ENCODE measurements at regions not wholly inside any gene's neighbourhood (a gene's known extent, or its start where the extent isn't known, plus 50 kb on each side); places are given as distances from the start of the nearest gene placed in this dataset.

DNA sequence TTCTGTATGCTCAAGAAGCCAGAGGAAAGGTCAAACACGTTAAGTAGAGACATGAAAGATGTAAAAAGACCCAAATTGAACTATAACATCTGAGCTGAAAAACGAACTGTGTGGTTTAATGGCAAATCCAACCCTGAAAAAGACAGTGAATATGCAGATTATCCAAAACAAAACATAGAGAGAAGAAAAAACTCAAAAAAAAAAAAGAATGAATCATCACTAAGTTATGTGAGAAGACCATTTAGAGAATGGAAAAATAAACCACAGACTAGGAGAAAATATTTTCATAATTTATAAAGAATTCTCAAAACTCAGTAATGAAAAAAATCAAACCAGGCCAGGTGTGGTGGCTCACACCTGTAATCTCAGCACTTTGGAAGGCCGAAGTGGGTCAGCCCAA, 253.3 kb downstream of the PLPP3 start:
- H2BK120ac ChIP-seq (ENCODE audit: low read depth, low read length, poor library complexity, severe bottlenecking): no peak overlapping the region
- no peak overlapping the region for H3K4me2 ChIP-seq (ENCODE audit: insufficient read depth, insufficient read length, low read length)
- H3K4me1 Mint-ChIP-seq: peaks cover 9% of the 10 kb centered on the region in 2 experiments
- no peak overlapping the region for H3K27ac ChIP-seq (ENCODE audit: insufficient read length, low read depth, low read length)
- no peaks in the 10 kb centered on the region for H3K9me3 Mint-ChIP-seq
- no peak overlapping the region for H2BK15ac ChIP-seq (ENCODE audit: low read depth, low read length)
- H3K9me3 ChIP-seq (ENCODE audit: control insufficient read depth, low read depth, low read length): no peaks in the 10 kb centered on the region
- H3K79me1 ChIP-seq (ENCODE audit: insufficient read depth, low read depth, low read length, poor library complexity, severe bottlenecking): no peaks in the 10 kb centered on the region
- no peaks in the 10 kb centered on the region for H3K27me3 ChIP-seq (ENCODE audit: insufficient read depth, low read length)
- H3K79me2 ChIP-seq (ENCODE audit: insufficient read depth, low read length): no peaks in the 10 kb centered on the region
- TF ChIP-seq, protein P1, sequence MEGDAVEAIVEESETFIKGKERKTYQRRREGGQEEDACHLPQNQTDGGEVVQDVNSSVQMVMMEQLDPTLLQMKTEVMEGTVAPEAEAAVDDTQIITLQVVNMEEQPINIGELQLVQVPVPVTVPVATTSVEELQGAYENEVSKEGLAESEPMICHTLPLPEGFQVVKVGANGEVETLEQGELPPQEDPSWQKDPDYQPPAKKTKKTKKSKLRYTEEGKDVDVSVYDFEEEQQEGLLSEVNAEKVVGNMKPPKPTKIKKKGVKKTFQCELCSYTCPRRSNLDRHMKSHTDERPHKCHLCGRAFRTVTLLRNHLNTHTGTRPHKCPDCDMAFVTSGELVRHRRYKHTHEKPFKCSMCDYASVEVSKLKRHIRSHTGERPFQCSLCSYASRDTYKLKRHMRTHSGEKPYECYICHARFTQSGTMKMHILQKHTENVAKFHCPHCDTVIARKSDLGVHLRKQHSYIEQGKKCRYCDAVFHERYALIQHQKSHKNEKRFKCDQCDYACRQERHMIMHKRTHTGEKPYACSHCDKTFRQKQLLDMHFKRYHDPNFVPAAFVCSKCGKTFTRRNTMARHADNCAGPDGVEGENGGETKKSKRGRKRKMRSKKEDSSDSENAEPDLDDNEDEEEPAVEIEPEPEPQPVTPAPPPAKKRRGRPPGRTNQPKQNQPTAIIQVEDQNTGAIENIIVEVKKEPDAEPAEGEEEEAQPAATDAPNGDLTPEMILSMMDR (conservative IDR thresholded peaks at IDR 0.05): no peak
- H2AK5ac ChIP-seq (ENCODE audit: insufficient read length, low read length): no peak overlapping the region
- no peaks in the 10 kb centered on the region for H3K23me2 ChIP-seq (ENCODE audit: insufficient read length, low read depth, low read length, poor library complexity, severe bottlenecking)
- H3K18ac ChIP-seq (ENCODE audit: insufficient read length, low read depth, low read length): no peak overlapping the region
- H4K91ac ChIP-seq (ENCODE audit: insufficient read length, low read depth, low read length): no peak overlapping the region
- no peak overlapping the region for H2AFZ ChIP-seq (ENCODE audit: low read length)
- H3K36me3 Mint-ChIP-seq (ENCODE audit: insufficient read depth in 1 of 3, low read depth in 3 of 3): no peaks in the 10 kb centered on the region
- DNase-seq: no peak
- no peak overlapping the region for H2BK20ac ChIP-seq (ENCODE audit: low read depth, low read length, poor library complexity, severe bottlenecking)
- H4K5ac ChIP-seq (ENCODE audit: insufficient read length, low read depth, low read length): no peak overlapping the region
- H3K9ac ChIP-seq (ENCODE audit: extremely low read depth, insufficient read length, low read length): no peak overlapping the region
- H3K27me3 Mint-ChIP-seq (ENCODE audit: low read depth): no peaks in the 10 kb centered on the region
- no peak overlapping the region for H3K27ac Mint-ChIP-seq
- H3K23ac ChIP-seq (ENCODE audit: insufficient read length, low read depth, low read length): no peak overlapping the region
- no peak overlapping the region for H3K14ac ChIP-seq (ENCODE audit: insufficient read depth, low read length)
- WGBS (ENCODE audit: extremely low coverage, insufficient read length, low lambda C conversion rate): no CpG with 5 or more reads among the region's 3 CpGs
- H3K4me3 Mint-ChIP-seq: no peak overlapping the region
- no peak overlapping the region for H4K8ac ChIP-seq (replicated peaks; ENCODE audit: insufficient read length, low read depth, low read length)
- H3T11ph ChIP-seq (ENCODE audit: low read length): no peak overlapping the region
- H2BK12ac ChIP-seq (ENCODE audit: insufficient read length, low read depth, low read length): no peak overlapping the region
- H2BK5ac ChIP-seq (ENCODE audit: insufficient read length, low read length): no peak overlapping the region
- no peak overlapping the region for H3K56ac ChIP-seq (ENCODE audit: insufficient read length, low read depth, low read length)
- no peak overlapping the region for H3K4ac ChIP-seq (ENCODE audit: low read depth, low read length)
- no peaks in the 10 kb centered on the region; the same call in none of the 2 replicates for H3K4me1 ChIP-seq (ENCODE audit: insufficient read depth, low read length)
- H4K20me1 ChIP-seq (ENCODE audit: control insufficient read depth, insufficient read depth, insufficient read length): no peaks in the 10 kb centered on the region

Data from H9 (cell line).